ENCODE measurements at regions not wholly inside any gene's neighbourhood (a gene's known extent, or its start where the extent isn't known, plus 50 kb on each side); places are given as distances from the start of the nearest gene placed in this dataset.

DNA sequence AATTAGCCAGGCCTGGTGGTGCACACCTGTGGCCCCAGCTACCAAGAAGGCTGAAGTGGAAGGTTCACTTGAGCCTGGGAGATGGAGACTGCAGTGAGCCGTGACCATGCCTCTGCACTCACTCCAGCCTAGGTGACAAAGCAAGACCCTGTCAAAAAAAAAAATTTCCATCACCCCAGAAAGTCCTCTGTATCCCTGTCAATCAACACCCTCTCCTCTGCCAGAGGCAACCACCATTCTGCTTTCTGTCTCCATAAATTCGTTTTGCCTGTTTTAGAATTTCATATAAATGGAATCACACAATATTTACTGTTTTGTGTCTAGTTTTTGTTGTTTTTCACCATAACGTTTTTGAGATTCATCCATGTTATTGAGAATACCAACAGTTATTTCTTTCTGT is 141.6 kb upstream of the SLC45A1 start:
- H3K27ac ChIP-seq (replicated peaks): no peak overlapping the region
- no peak for DNase-seq (ENCODE audit: low read depth in 1 of 2, low spot score in 1 of 2)
- no peak overlapping the region for H3K4me3 ChIP-seq (replicated peaks; ENCODE audit: insufficient read depth, low read length)
- H3K27me3 ChIP-seq (ENCODE audit: insufficient read depth, poor library complexity, severe bottlenecking): no peaks in the 10 kb centered on the region
- TF ChIP-seq SPI1 (IDR thresholded peaks at IDR 0.05; ENCODE audit: borderline replicate concordance, low read depth) (no peak), GABPA (IDR thresholded peaks at IDR 0.05; ENCODE audit: low read depth) (no peak), POLR2AphosphoS5 (IDR thresholded peaks at IDR 0.05; ENCODE audit: low read depth) (no peak)
- TF ChIP-seq, protein P1, sequence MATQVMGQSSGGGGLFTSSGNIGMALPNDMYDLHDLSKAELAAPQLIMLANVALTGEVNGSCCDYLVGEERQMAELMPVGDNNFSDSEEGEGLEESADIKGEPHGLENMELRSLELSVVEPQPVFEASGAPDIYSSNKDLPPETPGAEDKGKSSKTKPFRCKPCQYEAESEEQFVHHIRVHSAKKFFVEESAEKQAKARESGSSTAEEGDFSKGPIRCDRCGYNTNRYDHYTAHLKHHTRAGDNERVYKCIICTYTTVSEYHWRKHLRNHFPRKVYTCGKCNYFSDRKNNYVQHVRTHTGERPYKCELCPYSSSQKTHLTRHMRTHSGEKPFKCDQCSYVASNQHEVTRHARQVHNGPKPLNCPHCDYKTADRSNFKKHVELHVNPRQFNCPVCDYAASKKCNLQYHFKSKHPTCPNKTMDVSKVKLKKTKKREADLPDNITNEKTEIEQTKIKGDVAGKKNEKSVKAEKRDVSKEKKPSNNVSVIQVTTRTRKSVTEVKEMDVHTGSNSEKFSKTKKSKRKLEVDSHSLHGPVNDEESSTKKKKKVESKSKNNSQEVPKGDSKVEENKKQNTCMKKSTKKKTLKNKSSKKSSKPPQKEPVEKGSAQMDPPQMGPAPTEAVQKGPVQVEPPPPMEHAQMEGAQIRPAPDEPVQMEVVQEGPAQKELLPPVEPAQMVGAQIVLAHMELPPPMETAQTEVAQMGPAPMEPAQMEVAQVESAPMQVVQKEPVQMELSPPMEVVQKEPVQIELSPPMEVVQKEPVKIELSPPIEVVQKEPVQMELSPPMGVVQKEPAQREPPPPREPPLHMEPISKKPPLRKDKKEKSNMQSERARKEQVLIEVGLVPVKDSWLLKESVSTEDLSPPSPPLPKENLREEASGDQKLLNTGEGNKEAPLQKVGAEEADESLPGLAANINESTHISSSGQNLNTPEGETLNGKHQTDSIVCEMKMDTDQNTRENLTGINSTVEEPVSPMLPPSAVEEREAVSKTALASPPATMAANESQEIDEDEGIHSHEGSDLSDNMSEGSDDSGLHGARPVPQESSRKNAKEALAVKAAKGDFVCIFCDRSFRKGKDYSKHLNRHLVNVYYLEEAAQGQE (IDR thresholded peaks at IDR 0.05; ENCODE audit: insufficient replicate concordance, low read depth): no peak
- TF ChIP-seq, protein P2, sequence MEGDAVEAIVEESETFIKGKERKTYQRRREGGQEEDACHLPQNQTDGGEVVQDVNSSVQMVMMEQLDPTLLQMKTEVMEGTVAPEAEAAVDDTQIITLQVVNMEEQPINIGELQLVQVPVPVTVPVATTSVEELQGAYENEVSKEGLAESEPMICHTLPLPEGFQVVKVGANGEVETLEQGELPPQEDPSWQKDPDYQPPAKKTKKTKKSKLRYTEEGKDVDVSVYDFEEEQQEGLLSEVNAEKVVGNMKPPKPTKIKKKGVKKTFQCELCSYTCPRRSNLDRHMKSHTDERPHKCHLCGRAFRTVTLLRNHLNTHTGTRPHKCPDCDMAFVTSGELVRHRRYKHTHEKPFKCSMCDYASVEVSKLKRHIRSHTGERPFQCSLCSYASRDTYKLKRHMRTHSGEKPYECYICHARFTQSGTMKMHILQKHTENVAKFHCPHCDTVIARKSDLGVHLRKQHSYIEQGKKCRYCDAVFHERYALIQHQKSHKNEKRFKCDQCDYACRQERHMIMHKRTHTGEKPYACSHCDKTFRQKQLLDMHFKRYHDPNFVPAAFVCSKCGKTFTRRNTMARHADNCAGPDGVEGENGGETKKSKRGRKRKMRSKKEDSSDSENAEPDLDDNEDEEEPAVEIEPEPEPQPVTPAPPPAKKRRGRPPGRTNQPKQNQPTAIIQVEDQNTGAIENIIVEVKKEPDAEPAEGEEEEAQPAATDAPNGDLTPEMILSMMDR (IDR thresholded peaks at IDR 0.05; ENCODE audit: insufficient read depth, low read length): no peak

DNA sequence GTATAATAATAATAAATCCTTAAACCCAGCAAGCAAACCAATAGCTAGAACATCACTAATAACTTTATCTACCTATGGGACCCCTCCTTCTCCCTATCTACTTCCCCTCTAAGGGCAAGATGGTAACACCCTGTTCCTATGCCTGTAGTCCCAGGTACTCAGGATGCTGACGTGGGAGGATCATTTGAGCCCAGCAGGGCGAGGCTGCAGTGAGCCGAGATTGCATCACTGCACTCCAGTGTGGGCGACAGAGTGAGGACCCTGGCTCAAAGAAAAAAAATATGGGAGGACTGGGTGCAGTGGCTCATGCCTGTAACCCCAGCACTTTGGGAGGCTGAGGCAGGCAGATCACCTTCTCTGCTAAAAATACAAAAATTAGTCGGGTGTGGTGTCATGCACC is 143.1 kb upstream of the SLC45A1 start:
- no peak overlapping the region for H3K4me3 ChIP-seq (replicated peaks; ENCODE audit: insufficient read depth, low read length)
- H3K27ac ChIP-seq (replicated peaks): no peak overlapping the region
- DNase-seq (ENCODE audit: low read depth in 1 of 2, low spot score in 1 of 2): no peak
- TF ChIP-seq POLR2AphosphoS5 (IDR thresholded peaks at IDR 0.05; ENCODE audit: low read depth) (no peak), SPI1 (IDR thresholded peaks at IDR 0.05; ENCODE audit: borderline replicate concordance, low read depth) (no peak), GABPA (IDR thresholded peaks at IDR 0.05; ENCODE audit: low read depth) (no peak)
- TF ChIP-seq, protein P2 (IDR thresholded peaks at IDR 0.05; ENCODE audit: insufficient read depth, low read length): no peak
- TF ChIP-seq, protein P1 (IDR thresholded peaks at IDR 0.05; ENCODE audit: insufficient replicate concordance, low read depth): no peak
- H3K27me3 ChIP-seq (ENCODE audit: insufficient read depth, poor library complexity, severe bottlenecking): no peaks in the 10 kb centered on the region

DNA sequence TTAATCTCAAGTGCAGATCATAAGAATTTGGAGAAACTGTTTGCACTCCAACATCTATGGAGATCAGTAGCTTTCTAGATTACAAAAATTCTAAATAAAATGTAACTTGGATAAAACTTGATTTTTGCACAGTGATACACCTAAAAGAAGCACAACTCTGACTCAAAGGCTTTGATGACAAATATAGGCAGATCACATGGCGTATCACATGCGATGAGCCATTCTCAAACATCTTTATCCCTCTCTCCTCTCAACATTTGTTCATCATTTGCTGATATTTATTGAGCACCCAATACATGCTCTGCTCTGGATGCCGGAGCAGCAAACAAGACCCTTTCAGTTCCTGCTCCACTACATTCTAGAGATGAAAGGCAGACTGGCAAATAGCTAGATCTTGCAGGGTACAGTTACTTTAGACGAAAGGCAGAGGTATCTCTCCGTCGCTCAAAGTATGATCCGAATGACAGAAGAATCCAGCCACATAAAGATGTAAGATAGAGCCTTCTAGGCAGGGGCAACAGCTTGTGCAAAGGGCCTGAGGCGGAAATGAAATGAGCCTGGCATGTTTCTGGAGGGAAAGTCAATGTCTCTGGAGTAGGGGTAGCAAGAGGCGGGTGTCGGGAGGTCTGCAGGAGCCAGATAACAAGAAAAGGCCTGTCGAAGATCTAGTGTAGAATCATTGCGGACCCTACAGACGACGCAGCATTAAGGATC is 145.8 kb upstream of the ERRFI1 start:
- Histone ChIP-seq H3K4me3 (replicated peaks; ENCODE audit: insufficient read depth, low read length) (no peak overlapping the region), H3K27me3 (ENCODE audit: insufficient read depth, poor library complexity, severe bottlenecking) (no peaks in the 10 kb centered on the region), H3K27ac (replicated peaks) (no peak overlapping the region)
- DNase-seq (ENCODE audit: low read depth in 1 of 2, low spot score in 1 of 2): no peak
- TF ChIP-seq POLR2AphosphoS5 (IDR thresholded peaks at IDR 0.05; ENCODE audit: low read depth) (no peak), SPI1 (IDR thresholded peaks at IDR 0.05; ENCODE audit: borderline replicate concordance, low read depth) (no peak), GABPA (IDR thresholded peaks at IDR 0.05; ENCODE audit: low read depth) (no peak)
- TF ChIP-seq, protein P2 (IDR thresholded peaks at IDR 0.05; ENCODE audit: insufficient read depth, low read length): no peak
- TF ChIP-seq, protein P1 (IDR thresholded peaks at IDR 0.05; ENCODE audit: insufficient replicate concordance, low read depth): no peak
